A673 (cell line): ENCODE measurements at regions not wholly inside any gene's neighbourhood (a gene's known extent, or its start where the extent isn't known, plus 50 kb on each side); places are given as distances from the start of the nearest gene placed in this dataset.

Experiments
- BruUV-seq: library from RNA; stranded (reverse); fragments of 400-500 nt; replicated peaks from 2 replicates; lab custom pipeline; 2021; lab: Mats Ljungman, UMichigan
- CTCF ChIA-PET: fragments of 300-600 bp; sonication (Branson Sonifier 250); formaldehyde crosslinking; loops from one replicate; lab custom pipeline; 2022; ENCODE audit warnings: antibody characterized with exemption; lab: Charles Lee
- POLR2A ChIA-PET: fragments of 300-600 bp; sonication (Branson Sonifier 250); formaldehyde crosslinking; loops from one replicate; lab custom pipeline; 2022; ENCODE audit warnings: antibody characterized with exemption; ENCODE audit not compliant: low non-redundant PET; lab: Charles Lee
- DNase-seq: peaks from one replicate; pipeline ENCODE4 v3.0.0-alpha.2; 2015; ENCODE audit warnings: low spot score
- H3K27ac ChIP-seq: fragments of 200-600 bp; sonication (generic); 2 replicates; pipeline ENCODE4 v1.5.1; 2016; ENCODE audit warnings: mixed run types, low read depth, mild to moderate bottlenecking, mixed read lengths, antibody characterized with exemption, low read length; ENCODE audit not compliant: poor library complexity, severe bottlenecking
- H3K27me3 ChIP-seq: fragments of 200-600 bp; sonication (generic); replicated peaks from 2 replicates; pipeline ENCODE4 v1.6.1; 2017; ENCODE audit warnings: mixed run types, low read depth, mild to moderate bottlenecking, mixed read lengths, antibody characterized with exemption, low read length; ENCODE audit not compliant: insufficient read depth, poor library complexity
- H3K36me3 ChIP-seq: fragments of 200-600 bp; sonication (generic); 2 replicates; pipeline ENCODE4 v1.6.1; 2016; ENCODE audit warnings: mixed run types, mild to moderate bottlenecking, mixed read lengths, antibody characterized with exemption, low read length; ENCODE audit not compliant: insufficient read depth, poor library complexity, severe bottlenecking
- H3K4me1 ChIP-seq: fragments of 200-600 bp; sonication (generic); 2 replicates; pipeline ENCODE4 v1.6.1; 2017; ENCODE audit warnings: mixed run types, mild to moderate bottlenecking, mixed read lengths, antibody characterized with exemption, low read length; ENCODE audit not compliant: insufficient read depth, poor library complexity, severe bottlenecking
- H3K4me3 ChIP-seq: fragments of 200-600 bp; sonication (generic); 2 replicates; pipeline ENCODE4 v1.5.1; 2016; ENCODE audit warnings: low read depth, mixed run types, mild to moderate bottlenecking, mixed read lengths, low read length; ENCODE audit not compliant: poor library complexity, severe bottlenecking
- H3K9me3 ChIP-seq: fragments of 200-600 bp; sonication (generic); 2 replicates; pipeline ENCODE4 v1.6.1; 2016; ENCODE audit warnings: mixed run types, low read depth, mild to moderate bottlenecking, mixed read lengths, antibody characterized with exemption, low read length; ENCODE audit not compliant: poor library complexity, severe bottlenecking
- EZH2 ChIP-seq: fragments of 200-600 bp; sonication (generic); IDR thresholded peaks from 2 replicates; pipeline ENCODE4 v1.6.1; 2017; ENCODE audit warnings: borderline replicate concordance, low read depth, mild to moderate bottlenecking, mixed read lengths, antibody characterized with exemption, low read length; ENCODE audit not compliant: poor library complexity, severe bottlenecking
- intact Hi-C: fragments of 100-400 bp; cut with micrococcal nuclease; formaldehyde crosslinking; loops from one replicate; pipeline ENCODE4 v1.10.0; 2022; ENCODE audit not compliant: unreplicated experiment
- TF ChIP-seq, protein P1 (sequence below): fragments of 300-800, 200-600 bp; sonication (generic); conservative IDR thresholded peaks from 2 replicates; pipeline ENCODE4 v1.5.1; 2017; ENCODE audit warnings: low read depth, mild to moderate bottlenecking, antibody characterized with exemption, low read length, moderate library complexity, mixed read lengths

DNA sequence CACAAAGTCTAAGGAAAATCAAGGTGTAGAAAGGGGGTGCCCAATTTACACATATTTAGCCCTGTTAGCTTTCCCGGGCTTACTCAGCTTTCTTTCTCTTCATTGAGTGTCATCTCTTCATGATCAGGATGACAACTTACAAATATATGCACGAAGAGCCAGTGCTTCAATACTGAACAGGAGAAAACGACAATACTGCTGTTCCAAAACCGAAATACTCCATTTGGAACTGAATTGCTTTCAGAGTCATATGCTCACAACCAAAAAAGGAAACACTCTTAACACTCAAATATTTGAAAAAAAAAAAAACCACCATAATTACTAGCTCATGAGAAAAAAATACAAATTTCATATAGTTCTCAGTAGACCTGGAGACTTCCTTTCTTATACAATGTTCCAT lies 272.1 kb upstream of the DUSP10 start:
- H3K4me1 ChIP-seq, result no peaks in the 10 kb centered on the region
- H3K4me3 ChIP-seq, result no peak overlapping the region
- TF ChIP-seq EZH2, result no peak
- TF ChIP-seq, protein P1, sequence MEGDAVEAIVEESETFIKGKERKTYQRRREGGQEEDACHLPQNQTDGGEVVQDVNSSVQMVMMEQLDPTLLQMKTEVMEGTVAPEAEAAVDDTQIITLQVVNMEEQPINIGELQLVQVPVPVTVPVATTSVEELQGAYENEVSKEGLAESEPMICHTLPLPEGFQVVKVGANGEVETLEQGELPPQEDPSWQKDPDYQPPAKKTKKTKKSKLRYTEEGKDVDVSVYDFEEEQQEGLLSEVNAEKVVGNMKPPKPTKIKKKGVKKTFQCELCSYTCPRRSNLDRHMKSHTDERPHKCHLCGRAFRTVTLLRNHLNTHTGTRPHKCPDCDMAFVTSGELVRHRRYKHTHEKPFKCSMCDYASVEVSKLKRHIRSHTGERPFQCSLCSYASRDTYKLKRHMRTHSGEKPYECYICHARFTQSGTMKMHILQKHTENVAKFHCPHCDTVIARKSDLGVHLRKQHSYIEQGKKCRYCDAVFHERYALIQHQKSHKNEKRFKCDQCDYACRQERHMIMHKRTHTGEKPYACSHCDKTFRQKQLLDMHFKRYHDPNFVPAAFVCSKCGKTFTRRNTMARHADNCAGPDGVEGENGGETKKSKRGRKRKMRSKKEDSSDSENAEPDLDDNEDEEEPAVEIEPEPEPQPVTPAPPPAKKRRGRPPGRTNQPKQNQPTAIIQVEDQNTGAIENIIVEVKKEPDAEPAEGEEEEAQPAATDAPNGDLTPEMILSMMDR, result no peak
- no peak for DNase-seq
- ChIA-PET POLR2A (no interaction called here), CTCF (no interaction called here)
- intact Hi-C loops, result no loop called here
- H3K36me3 ChIP-seq, result no peaks in the 10 kb centered on the region
- no peak overlapping the region for H3K27ac ChIP-seq
- H3K27me3 ChIP-seq, result no peaks in the 10 kb centered on the region
- no peaks in the 10 kb centered on the region for H3K9me3 ChIP-seq
- no TSS peak for BruUV-seq

DNA sequence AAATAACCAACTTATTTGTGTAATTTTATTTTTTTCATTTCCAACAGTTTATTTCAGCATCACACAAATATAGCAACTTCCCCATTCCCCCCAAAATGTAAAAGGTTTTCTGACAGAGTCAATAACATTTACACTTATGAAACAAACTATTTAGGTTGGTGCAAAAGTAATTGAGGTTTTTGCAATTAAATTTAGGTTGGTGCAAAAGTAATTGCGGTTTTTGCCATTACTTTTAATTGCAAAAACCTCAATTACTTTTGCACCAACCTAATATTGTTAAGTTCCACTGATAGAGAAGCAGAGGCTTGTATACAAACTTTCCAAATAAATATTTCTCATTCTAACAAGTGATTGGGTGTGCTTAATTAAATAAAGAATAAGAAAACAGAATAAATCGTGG lies 270.9 kb upstream of the DUSP10 start:
- H3K4me1 ChIP-seq, result no peaks in the 10 kb centered on the region
- no peaks in the 10 kb centered on the region for H3K27me3 ChIP-seq
- H3K4me3 ChIP-seq, result no peak overlapping the region
- no peaks in the 10 kb centered on the region for H3K36me3 ChIP-seq
- BruUV-seq, result no TSS peak
- ChIA-PET CTCF (no interaction called here), POLR2A (no interaction called here)
- intact Hi-C loops, result no loop called here
- H3K27ac ChIP-seq, result no peak overlapping the region
- H3K9me3 ChIP-seq, result no peaks in the 10 kb centered on the region
- TF ChIP-seq, protein P1, result no peak
- no peak for TF ChIP-seq EZH2
- no peak for DNase-seq

DNA sequence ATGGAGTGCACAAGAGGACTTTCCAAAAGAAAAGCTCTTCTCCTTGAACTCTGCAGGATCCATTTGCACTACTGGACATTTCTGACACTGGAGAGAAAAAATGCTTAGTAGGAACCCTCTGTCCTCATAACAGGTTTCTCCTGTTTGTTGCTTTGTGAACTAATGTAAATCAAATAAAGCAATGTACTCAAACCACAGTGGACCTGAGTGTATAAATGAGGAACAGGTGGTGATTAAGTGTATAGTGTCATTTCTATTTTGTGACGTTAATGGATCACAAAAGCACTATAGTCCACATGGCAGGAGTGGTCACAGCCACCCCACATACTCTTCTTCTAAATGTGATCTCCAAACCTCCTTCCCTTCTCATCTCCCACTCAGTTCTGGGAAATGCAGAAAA lies 268.4 kb upstream of the DUSP10 start:
- DNase-seq, result no peak
- Histone ChIP-seq H3K4me1 (no peaks in the 10 kb centered on the region), H3K27ac (no peak overlapping the region), H3K36me3 (no peaks in the 10 kb centered on the region), H3K9me3 (no peaks in the 10 kb centered on the region), H3K4me3 (no peak overlapping the region), H3K27me3 (no peaks in the 10 kb centered on the region)
- intact Hi-C loops, result no loop called here
- ChIA-PET CTCF (no interaction called here), POLR2A (interaction anchor here (0.6 kb wide), 1 partner anchor 120 kb away, joined by 3 read pairs; no protein-coding TSS in a partner anchor)
- no peak for TF ChIP-seq EZH2
- TF ChIP-seq, protein P1, result no peak
- BruUV-seq, result no TSS peak
